Muscle of leg (tissue), 3 donors: ENCODE measurements at regions not wholly inside any gene's neighbourhood (a gene's known extent, or its start where the extent isn't known, plus 50 kb on each side); places are given as distances from the start of the nearest gene placed in this dataset.
"Not testable (repeated sequence)": the region's sequence is repeated elsewhere in the genome, so short reads cannot be mapped to it uniquely, and the experiment has no call there.

Experiments used
- DNase-seq: peaks from one replicate; pipeline ENCODE4 v3.0.0; 2013
- H3K27ac ChIP-seq: one replicate; pipeline ENCODE4 v1.5.1; 2013; ENCODE audit warnings: mild to moderate bottlenecking, low read length, control low read depth
- H3K27me3 ChIP-seq: one replicate; pipeline ENCODE4 v1.6.1; 2013; ENCODE audit warnings: low read length; ENCODE audit not compliant: control insufficient read depth, insufficient read depth
- H3K36me3 ChIP-seq: one replicate; pipeline ENCODE4 v1.6.1; 2013; ENCODE audit warnings: low read length; ENCODE audit not compliant: control insufficient read depth, insufficient read depth
- H3K4me1 ChIP-seq: one replicate; pipeline ENCODE4 v1.6.1; 2013; ENCODE audit warnings: low read length; ENCODE audit not compliant: control insufficient read depth, insufficient read depth
- H3K4me3 ChIP-seq: one replicate; pipeline ENCODE4 v1.5.1; 2013; ENCODE audit warnings: low read length, control low read depth
- H3K9me3 ChIP-seq: replicated peaks from 2 replicates; pipeline ENCODE4 v1.6.1; 2013; ENCODE audit warnings: low read depth, low read length; ENCODE audit not compliant: control insufficient read depth
- WGBS: methylation state at CpG from one replicate; pipeline ENCODE4 v1.1.5; 2013; ENCODE audit warnings: missing lambda C conversion rate; ENCODE audit not compliant: insufficient coverage; 5-methylcytosine and 5-hydroxymethylcytosine counted together

- H3K27ac ChIP-seq, DNase-seq, H3K36me3 ChIP-seq, H3K4me1 ChIP-seq, H3K9me3 ChIP-seq, H3K27me3 ChIP-seq, H3K4me3 ChIP-seq: not testable (repeated sequence)
Observed at GRCh38 chr1:41197-41596, 410.3 kb downstream of the OR4F29 start.

GRCh38 chr1:29183-29582, 422.3 kb downstream of the OR4F29 start:
- not testable (repeated sequence) for H3K27ac ChIP-seq, DNase-seq, H3K4me3 ChIP-seq, H3K4me1 ChIP-seq, H3K27me3 ChIP-seq, H3K36me3 ChIP-seq, H3K9me3 ChIP-seq
- WGBS, result no CpG with 5 or more reads among the region's 52 CpGs

- H3K27ac ChIP-seq, H3K36me3 ChIP-seq, H3K4me1 ChIP-seq, H3K4me3 ChIP-seq, DNase-seq, H3K9me3 ChIP-seq, H3K27me3 ChIP-seq: not testable (repeated sequence)
- no CpG with 5 or more reads among the region's 12 CpGs for WGBS
Observed at GRCh38 chr1:17298-17697, 434.2 kb downstream of the OR4F29 start.

- not testable (repeated sequence) for DNase-seq, H3K27ac ChIP-seq, H3K4me1 ChIP-seq, H3K27me3 ChIP-seq, H3K4me3 ChIP-seq, H3K36me3 ChIP-seq, H3K9me3 ChIP-seq
- WGBS, result no CpG with 5 or more reads among the region's 6 CpGs
Observed at GRCh38 chr1:16025-16424, 435.5 kb downstream of the OR4F29 start.

- not testable (repeated sequence) for H3K4me1 ChIP-seq, H3K36me3 ChIP-seq, H3K27me3 ChIP-seq, H3K9me3 ChIP-seq, H3K27ac ChIP-seq, H3K4me3 ChIP-seq, DNase-seq
- WGBS, result no CpG with 5 or more reads among the region's 37 CpGs
Observed at GRCh38 chr1:9941-10717, 441.3 kb downstream of the OR4F29 start.
